Esophagus muscularis mucosa (tissue), 4 donors: ENCODE measurements at regions not wholly inside any gene's neighbourhood (a gene's known extent, or its start where the extent isn't known, plus 50 kb on each side); places are given as distances from the start of the nearest gene placed in this dataset.

Experiments used
- DNase-seq: peaks from one replicate; pipeline ENCODE4 v3.0.0-alpha.2; 2017; ENCODE audit errors: extremely low spot score
- H3K27ac ChIP-seq, 4 donors: fragments of 200-600 bp; sonication (generic); replicated peaks in 1 of 4; 1 replicate in 3 of 4; 2 replicates in 1 of 4; pipeline ENCODE4 v1.5.1; 2016 to 2019; ENCODE audit warnings: mild to moderate bottlenecking in 1 of 4
- H3K27me3 ChIP-seq, 4 donors: fragments of 200-600 bp; sonication (generic); one replicate each; pipeline versions ENCODE4 v1.5.1 to v1.6.0; 2016 to 2019
- H3K36me3 ChIP-seq, 4 donors: fragments of 200-600 bp; sonication (generic); one replicate each; pipeline ENCODE4 v1.5.1; 2016 to 2019
- H3K4me1 ChIP-seq, 4 donors: fragments of 200-600 bp; sonication (generic); one replicate each; pipeline ENCODE4 v1.5.1; 2016 to 2019
- H3K4me3 ChIP-seq, 4 donors: fragments of 200-600 bp; sonication (generic); 1 replicate in 2 of 4; 2 replicates in 2 of 4; pipeline ENCODE4 v1.5.1; 2016 to 2019; ENCODE audit warnings: mild to moderate bottlenecking in 4 of 4, moderate library complexity in 1 of 4
- H3K9me3 ChIP-seq, 4 donors: fragments of 200-600 bp; sonication (generic); 1 replicate in 3 of 4; 2 replicates in 1 of 4; pipeline ENCODE4 v1.5.1; 2016 to 2019
- EP300 ChIP-seq: sonication (generic); formaldehyde crosslinking; IDR thresholded peaks from one replicate; pipeline ENCODE4 v1.6.1; 2017; ENCODE audit warnings: antibody characterized with exemption
- POLR2A ChIP-seq: fragments of 450-650 bp; IDR thresholded peaks from one replicate; pipeline ENCODE4 v1.6.1; 2017; ENCODE audit warnings: antibody characterized with exemption, moderate library complexity, mild to moderate bottlenecking, low read depth
- POLR2AphosphoS5 ChIP-seq, 2 donors: sonication (generic); formaldehyde crosslinking; IDR thresholded peaks; one replicate each; pipeline ENCODE4 v1.6.1; 2017; ENCODE audit warnings: antibody characterized with exemption in 2 of 2
- WGBS: methylation state at CpG from one replicate; pipeline ENCODE4 v1.1.5; 2018; 5-methylcytosine and 5-hydroxymethylcytosine counted together
- intact Hi-C: fragments of 100-400 bp; cut with DNase I; formaldehyde crosslinking; loops from one replicate; pipeline ENCODE4 v1.15.1; 2023
- TF ChIP-seq, protein P1 (sequence below), 3 experiments: fragments of 200-600 bp in 2 of 3; fragments of 450-650 bp in 1 of 3; sonication (generic) in 2 of 3; IDR thresholded peaks; one replicate each; pipeline ENCODE4 v1.5.1; 2017 to 2019; ENCODE audit warnings: antibody characterized with exemption in 3 of 3, mild to moderate bottlenecking in 2 of 3, moderate library complexity in 1 of 3

- whole genome bisulfite sequencing = 91% methylated on average over 2 of the region's 2 CpGs
- intact Hi-C loops = no loop called here
- Histone ChIP-seq H3K4me3 (no peak overlapping the region), H3K36me3 (no peaks in the 10 kb centered on the region), H3K27ac (no peak overlapping the region), H3K27me3 (no peaks in the 10 kb centered on the region), H3K9me3 (no peaks in the 10 kb centered on the region), H3K4me1 (peaks cover 0 to 1% (median 0%) of the 10 kb centered on the region in 4 donors)
- no peak for DNase-seq
- no peak for TF ChIP-seq EP300
- TF ChIP-seq POLR2A = no peak
- TF ChIP-seq, protein P1, sequence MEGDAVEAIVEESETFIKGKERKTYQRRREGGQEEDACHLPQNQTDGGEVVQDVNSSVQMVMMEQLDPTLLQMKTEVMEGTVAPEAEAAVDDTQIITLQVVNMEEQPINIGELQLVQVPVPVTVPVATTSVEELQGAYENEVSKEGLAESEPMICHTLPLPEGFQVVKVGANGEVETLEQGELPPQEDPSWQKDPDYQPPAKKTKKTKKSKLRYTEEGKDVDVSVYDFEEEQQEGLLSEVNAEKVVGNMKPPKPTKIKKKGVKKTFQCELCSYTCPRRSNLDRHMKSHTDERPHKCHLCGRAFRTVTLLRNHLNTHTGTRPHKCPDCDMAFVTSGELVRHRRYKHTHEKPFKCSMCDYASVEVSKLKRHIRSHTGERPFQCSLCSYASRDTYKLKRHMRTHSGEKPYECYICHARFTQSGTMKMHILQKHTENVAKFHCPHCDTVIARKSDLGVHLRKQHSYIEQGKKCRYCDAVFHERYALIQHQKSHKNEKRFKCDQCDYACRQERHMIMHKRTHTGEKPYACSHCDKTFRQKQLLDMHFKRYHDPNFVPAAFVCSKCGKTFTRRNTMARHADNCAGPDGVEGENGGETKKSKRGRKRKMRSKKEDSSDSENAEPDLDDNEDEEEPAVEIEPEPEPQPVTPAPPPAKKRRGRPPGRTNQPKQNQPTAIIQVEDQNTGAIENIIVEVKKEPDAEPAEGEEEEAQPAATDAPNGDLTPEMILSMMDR (IDR thresholded peaks at IDR 0.05) = no peak
- no peak for TF ChIP-seq POLR2AphosphoS5 (IDR thresholded peaks at IDR 0.05)
Observed at GRCh38 chr6:119510246-119510645, 160.7 kb upstream of the MAN1A1 start.

- H3K4me3 ChIP-seq = no peak overlapping the region
- TF ChIP-seq EP300 = no peak
- intact Hi-C loops = no loop called here
- no peak for DNase-seq
- no peaks in the 10 kb centered on the region for H3K27me3 ChIP-seq
- no peaks in the 10 kb centered on the region for H3K9me3 ChIP-seq
- peaks cover 0 to 6% (median 0%) of the 10 kb centered on the region in 4 donors for H3K4me1 ChIP-seq
- no peak overlapping the region for H3K27ac ChIP-seq
- H3K36me3 ChIP-seq = no peaks in the 10 kb centered on the region
Observed at GRCh38 chr6:119506631-119507174, 157.1 kb upstream of the MAN1A1 start.

DNA sequence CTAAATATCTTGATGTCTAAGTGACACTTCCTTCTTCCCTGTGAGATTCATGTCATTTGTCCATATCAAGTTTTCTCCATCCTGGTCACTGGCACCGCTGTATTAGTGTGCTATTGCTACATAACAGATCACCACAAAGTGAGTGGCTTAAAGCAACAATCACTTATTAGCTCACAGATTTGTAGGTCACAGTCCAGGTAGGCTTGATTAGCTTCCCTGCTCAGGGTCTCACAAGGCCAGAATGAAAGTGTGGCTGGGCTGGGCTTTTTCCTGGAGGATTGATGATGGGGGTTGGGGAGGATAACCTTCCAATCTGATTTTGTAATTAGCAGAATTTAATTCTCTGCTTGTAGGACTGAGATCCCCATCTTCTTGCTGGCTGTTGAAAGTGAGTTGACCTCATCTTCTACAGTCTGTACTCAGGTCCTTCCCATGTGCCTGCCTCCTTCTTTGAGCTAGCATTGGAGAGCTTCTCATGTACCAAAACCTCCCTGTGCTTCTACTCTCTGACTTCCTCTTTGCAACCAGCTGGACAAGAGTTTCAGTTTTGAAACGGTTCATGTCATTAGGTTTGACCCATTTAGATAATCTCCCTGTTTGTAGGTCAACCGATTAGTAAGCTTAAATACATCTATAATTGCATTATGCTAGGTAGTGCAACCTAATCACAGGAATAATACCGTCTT, 152.4 kb upstream of the MAN1A1 start:
- peaks cover 0 to 6% (median 0%) of the 10 kb centered on the region in 4 donors for H3K4me1 ChIP-seq
- TF ChIP-seq EP300 = no peak
- no peak for TF ChIP-seq POLR2A
- TF ChIP-seq POLR2AphosphoS5 (IDR thresholded peaks at IDR 0.05) = no peak
- TF ChIP-seq, protein P1 (IDR thresholded peaks at IDR 0.05) = no peak

GRCh38 chr6:119499797-119500196, 150.2 kb upstream of the MAN1A1 start:
- 98% methylated on average over 1 of the region's 1 CpG for WGBS
- Histone ChIP-seq H3K4me1 (peaks cover 0 to under 1% (median 0%) of the 10 kb centered on the region in 4 donors), H3K4me3 (no peak overlapping the region), H3K27me3 (no peaks in the 10 kb centered on the region), H3K9me3 (no peaks in the 10 kb centered on the region), H3K36me3 (no peaks in the 10 kb centered on the region), H3K27ac (no peak overlapping the region)
- DNase-seq = no peak
- no peak for TF ChIP-seq POLR2AphosphoS5 (IDR thresholded peaks at IDR 0.05)
- intact Hi-C loops = no loop called here

More for the DNA sequence above, 152.4 kb upstream of the MAN1A1 start:
- H3K27me3 ChIP-seq = no peaks in the 10 kb centered on the region
- H3K9me3 ChIP-seq = no peaks in the 10 kb centered on the region
- intact Hi-C loops = no loop called here
- H3K36me3 ChIP-seq = no peaks in the 10 kb centered on the region
- DNase-seq = no peak
- 70% methylated on average over 4 of the region's 4 CpGs for WGBS
- H3K27ac ChIP-seq = no peak overlapping the region
- H3K4me3 ChIP-seq = no peak overlapping the region

DNA sequence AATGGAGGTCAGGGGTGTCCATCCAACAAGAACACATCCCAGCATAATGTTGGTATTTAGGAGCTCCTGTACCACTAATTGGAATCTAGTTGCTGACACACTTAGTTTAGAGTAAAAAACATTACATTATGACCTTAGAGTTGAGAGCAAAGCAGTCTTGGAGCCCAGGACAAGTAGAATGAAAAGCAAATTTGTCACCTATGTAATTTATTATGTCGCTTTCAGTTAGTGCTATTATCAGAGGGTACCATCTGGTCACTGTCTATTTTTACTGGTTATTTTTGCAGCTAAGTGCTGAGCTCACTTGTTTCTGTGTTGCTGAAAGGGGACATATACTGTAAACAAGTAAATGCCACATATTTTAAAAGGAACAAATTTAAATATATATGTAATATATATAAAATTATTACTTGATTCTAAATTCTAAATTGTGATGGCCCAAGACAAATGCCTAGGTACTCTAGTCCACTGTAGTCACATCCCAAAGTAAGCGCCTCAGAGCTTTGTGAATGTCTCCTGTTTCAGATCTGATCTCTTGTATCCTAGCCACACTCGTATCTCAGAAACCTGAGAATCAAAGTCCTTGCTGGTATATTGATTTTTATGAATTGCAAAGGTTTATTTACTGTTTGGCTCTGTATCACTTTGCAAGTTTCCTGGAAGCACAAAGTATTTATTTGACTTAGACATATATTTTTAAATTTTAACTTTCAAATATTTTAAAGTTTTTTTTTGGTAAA, 148.6 kb upstream of the MAN1A1 start:
- Histone ChIP-seq H3K27me3 (no peaks in the 10 kb centered on the region), H3K4me1 (no peaks in the 10 kb centered on the region), H3K9me3 (no peaks in the 10 kb centered on the region), H3K27ac (no peak overlapping the region), H3K36me3 (no peaks in the 10 kb centered on the region), H3K4me3 (no peak overlapping the region)
- WGBS = 91% methylated on average over 3 of the region's 3 CpGs
- no peak for DNase-seq
- intact Hi-C loops = no loop called here
- no peak for TF ChIP-seq EP300
- TF ChIP-seq POLR2A = no peak
- no peak for TF ChIP-seq POLR2AphosphoS5 (IDR thresholded peaks at IDR 0.05)
- TF ChIP-seq, protein P1 (IDR thresholded peaks at IDR 0.05) = no peak
